ENCODE measurements at regions not wholly inside any gene's neighbourhood (a gene's known extent, or its start where the extent isn't known, plus 50 kb on each side); places are given as distances from the start of the nearest gene placed in this dataset.

DNA sequence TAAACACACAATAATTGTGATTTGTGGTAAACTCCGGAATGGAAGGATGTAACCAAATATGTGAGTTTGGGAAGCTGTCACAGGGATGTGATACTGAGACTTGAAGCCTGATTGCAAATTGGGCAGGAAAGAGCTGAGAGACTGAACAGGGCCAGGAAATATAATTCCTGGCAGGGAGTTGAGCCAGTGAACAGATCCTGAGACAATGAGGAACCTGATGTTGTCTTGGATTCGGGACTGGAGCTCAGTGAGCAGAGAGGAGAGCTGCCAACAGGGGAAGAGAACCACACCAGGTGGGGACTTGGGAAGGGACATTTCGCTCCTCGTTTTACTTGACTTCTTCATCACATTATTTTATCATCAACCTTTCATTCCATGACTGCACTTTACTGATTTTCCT, 386.0 kb downstream of the TLL1 start:
- DNase-seq (ENCODE audit: low read depth, low spot score): no peak

DNA sequence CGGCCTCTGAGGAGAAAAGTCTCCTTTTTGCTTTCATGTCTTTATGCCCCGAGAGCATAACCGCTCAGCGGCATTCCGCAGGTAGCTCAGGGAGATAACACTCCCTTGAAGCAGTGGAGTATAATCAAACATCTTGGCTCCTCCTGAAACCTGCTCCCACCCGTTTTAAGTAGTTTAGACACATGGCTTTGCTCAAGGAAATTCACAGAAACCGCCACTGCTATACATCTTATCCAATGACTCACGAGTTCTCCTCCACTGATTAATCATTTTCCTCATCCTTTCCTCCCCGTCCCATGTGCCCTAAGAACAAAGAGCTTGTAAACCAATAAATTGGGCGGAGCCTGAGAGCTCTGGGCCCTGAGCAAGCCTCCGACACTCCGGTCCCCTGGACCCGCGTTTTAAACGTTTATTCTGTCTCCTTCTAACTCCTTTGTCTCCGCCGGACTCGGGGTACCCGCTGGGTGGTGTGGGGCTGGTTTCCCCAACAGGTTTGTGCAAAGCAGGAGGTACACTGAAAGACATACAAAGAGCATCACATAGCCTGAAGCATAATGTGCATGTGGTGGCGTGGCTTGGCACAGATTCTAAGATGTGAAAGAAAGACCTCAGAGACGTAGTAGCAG, 401.2 kb downstream of the TLL1 start:
- no peak for DNase-seq (ENCODE audit: low read depth, low spot score)

DNA sequence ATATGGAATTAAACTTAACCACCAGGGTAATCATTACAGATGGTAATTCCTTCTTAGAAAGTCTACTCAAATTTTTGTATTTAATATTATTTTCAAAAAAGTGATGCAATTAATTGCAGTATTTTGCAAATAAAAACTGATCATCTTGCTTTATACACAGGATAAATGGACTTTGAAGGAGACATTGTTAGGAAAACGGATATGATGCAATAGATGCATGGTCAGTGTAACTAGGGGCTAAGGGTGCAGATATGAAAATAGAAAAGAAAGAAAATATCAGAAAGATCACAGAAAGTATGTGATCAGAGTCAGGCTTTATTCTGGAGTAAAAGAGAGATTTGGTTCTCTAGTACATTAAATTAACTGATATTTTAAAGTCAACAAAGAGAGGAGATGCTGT, 401.7 kb downstream of the TLL1 start:
- no peak for DNase-seq (ENCODE audit: low read depth, low spot score)

DNA sequence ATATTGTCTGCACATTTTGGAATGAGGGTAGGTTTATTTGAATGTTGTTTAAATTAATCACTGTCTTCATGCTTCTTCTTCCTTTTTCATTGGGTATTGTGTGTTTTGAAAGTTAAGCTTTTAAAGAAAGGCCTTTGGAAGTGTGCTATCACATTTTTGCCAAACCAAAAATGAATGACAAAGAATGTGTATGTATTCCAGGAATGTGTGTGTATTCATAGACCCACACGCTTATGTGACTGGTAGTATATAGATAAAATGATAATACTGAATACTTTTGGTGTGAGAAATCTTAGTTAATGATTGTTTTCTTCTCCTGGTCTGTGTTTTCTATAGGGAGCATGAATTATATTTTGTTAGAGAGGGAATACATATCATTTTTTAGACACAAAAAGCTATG, 404.4 kb downstream of the TLL1 start:
- no peak for DNase-seq (ENCODE audit: low read depth, low spot score)

DNA sequence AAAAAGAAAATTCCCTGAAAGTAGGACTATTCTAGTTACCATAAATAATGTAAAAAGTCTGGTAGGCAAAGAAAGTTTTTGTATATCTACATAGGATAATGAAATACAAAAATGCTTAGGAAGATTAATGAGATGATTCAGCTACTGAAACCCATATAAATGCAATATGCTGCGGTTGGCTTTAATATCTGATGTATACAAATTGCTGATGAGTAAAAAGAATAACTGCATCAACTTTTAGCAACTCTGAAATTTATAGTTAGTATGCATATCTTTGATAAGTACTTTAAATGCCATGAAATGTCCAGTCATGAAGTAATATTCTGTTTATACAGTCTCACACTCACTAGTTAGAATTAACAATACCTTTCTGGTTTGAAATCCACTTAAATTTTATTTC, 404.8 kb downstream of the TLL1 start:
- no peak for DNase-seq (ENCODE audit: low read depth, low spot score)

DNA sequence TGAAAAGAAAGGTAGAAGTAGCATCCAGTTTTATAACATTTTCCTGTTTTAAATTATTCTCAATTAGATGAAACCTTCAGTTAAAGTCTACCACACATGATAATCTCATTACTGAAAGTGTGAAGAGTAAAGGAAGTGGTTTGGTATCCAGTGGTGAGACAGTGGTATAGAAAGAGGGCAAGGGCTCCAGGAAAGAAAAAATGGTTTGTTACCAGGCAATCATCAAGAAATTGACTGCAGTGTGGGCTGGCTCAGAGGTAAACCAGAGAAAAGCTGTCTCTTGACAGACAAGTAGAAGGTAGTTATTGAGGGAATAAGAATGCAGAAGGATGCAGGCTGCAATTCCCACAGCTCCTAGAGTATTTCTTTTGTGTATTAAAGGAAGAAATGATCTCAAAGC, 406.2 kb downstream of the TLL1 start:
- DNase-seq (ENCODE audit: low read depth, low spot score): no peak

DNA sequence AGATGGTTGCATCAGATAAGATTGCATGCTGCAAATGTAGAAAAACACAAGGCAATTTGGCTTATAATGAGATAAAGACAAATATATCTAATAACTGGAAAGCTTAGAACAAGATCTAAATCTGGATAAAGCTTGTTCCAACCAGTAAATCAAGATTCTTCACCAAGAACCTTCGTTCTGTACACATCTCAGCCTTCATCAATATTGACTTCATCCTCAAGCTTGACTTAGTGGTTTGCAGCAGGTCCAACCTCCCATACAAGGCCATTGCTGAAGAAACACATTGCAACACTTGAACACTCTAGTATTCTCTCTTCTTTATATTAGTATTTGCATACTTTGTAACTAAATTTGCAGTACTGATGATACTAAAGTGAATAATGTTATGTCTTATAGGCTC, 407.6 kb downstream of the TLL1 start:
- no peak for DNase-seq (ENCODE audit: low read depth, low spot score)

DNA sequence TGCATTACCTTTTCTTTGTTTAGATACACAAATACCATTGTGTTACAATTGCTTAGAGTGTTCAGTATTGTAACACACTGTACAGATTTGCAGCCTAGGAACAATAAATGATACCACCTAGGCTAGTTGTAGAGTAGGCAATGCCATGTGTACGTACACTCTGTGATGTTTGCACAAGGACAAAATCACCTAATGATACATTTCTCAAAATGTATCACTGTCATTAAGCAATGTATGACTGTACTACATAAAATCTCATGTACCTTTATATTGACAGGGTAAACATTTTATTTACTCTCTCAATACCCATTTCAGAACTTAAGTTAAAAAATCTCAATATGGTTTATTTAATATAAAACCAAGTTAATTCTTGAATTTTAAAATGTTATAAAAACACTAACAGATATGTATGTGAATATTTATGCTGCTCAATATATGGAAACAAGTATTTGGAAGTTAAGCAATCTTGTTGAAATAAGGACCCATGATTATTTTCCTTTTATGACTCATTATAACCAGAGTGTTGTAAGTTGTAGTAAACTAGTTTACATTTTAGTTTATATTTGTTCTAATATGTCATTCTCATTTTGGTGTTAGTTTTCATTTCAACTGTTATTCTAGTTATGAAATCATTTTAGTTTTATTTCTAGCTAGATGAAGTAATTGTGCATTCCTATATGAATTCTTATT, 409.2 kb downstream of the TLL1 start:
- no peak for DNase-seq (ENCODE audit: low read depth, low spot score)

DNA sequence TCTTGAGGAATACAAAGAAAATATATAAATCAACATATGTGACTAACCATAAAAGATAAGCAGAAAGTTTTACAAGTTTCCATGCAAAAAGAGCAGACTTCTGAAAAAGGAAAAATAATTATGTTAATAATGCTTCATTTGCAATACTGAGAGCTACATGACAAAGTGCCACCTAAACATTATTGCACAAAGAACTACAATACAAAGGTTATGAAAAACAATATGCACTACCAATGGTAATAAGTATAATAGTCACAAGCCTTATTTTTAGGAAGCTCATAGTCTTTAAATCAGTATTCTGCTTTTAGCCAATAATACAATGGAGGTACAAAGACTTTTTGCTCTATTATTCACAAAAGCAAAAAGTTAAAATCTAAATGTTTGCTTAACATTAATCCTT, 411.2 kb downstream of the TLL1 start:
- DNase-seq (ENCODE audit: low read depth, low spot score): no peak

DNA sequence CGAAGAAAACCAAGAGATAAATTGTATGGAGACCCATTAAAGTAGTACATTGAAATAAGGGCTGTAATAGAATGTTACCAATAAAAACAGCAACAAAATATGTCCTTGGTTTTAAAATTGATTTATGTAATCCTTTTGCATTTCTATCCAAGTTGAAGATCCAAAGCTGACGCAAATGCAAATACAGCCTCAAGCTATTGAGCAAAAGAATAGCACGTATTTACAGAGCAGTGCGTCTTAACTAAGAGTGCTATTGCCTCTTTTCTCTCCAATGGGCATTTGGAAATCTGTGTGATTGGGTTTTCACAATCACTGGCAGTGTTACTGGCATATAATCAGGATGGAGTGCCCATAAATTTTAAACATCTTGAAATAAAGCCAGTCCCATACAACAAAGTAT, 417.4 kb downstream of the TLL1 start:
- DNase-seq (ENCODE audit: low read depth, low spot score): no peak

DNA sequence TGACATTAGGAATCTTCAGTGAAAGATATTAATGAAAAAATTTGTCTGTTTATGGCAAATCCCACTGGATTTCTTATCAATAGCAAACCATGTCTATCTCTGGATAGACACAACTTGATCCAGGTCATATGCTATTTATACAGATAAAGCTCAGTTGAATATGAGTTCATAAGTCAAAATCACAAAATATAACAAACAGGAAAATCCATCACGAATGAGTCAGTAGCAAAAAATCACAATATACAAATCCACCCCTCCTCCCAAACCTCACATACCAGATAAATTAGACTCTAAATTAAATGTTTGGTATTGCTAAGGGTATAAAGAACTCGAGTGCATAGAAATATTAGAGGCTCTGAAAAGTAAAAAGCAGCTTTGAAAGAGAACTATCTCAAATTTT, 420.5 kb downstream of the TLL1 start:
- DNase-seq (ENCODE audit: low read depth, low spot score): no peak

DNA sequence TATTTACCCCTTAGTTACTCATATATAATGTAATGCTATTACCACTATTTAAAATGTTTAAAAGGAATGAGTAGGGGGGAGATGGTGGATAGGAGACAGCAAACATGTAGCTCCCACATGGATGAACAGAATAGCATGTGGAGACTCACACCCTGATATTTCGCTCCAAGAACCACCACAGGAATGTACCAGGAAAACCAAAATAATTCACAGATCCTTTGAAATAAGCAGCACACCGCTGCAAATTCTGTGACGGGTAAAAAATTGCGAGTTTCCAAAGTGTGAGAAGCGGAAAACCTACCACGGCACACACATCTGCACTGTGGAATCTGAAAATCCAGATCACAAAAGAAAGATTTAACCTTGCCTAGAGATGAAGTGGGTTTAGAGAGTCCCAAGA, 428.2 kb downstream of the TLL1 start:
- no peak for DNase-seq (ENCODE audit: low read depth, low spot score)

DNA sequence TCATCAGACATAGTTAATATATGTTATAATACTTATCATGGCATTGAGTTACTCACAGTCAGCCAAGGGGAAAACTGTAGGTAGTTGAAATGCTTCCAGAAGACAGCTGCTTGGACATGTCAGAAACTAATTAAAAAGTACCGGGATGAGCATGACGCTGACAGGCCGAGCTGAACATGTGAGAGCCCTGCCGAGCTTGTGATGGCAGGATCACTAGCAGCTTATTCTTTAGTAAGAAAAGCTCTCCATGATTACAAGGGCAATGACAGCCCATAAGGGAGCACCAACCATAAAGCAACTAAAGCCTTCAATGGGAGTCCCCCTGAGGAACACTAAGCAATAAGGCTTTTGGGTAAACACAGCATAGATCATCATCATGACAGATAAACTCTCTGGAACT, 435.6 kb downstream of the TLL1 start:
- no peak for DNase-seq (ENCODE audit: low read depth, low spot score)

DNA sequence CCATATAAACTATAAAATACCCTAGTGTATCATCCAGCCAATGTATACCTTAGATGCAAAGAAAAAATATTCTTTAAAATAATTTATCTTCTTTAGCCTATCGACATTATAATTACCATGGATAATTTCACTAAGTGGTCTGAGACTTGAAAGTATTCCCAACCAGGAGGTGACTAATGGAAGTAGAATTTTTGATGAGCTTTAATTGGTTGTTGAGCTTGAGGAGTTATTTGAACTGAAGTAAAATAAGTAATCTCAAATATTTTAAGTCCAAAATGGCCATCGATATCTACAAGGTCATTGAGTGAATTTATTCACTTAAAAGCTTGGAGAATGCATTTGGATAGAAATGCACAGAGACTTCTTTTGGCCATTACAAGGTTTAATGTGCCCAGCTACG, 436.2 kb downstream of the TLL1 start:
- no peak for DNase-seq (ENCODE audit: low read depth, low spot score)

DNA sequence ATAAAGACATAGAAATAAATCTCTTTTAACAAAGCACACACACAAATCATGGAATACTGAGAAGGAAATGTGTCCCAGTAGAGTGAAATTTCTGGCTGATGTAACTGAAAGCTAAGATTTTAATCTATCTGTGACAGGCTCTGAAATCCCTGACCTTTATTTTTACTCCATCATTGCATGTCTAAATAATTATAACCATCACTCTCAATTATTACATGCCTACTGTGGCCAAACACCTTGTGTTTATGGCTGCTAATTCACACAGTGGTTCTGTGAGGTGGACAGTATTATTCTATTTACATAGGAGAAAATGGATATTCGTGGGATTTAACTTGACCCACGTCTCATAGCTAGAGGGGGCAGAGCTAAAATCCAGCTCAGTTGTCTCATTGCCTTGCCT, 438.1 kb downstream of the TLL1 start:
- no peak for DNase-seq (ENCODE audit: low read depth, low spot score)

DNA sequence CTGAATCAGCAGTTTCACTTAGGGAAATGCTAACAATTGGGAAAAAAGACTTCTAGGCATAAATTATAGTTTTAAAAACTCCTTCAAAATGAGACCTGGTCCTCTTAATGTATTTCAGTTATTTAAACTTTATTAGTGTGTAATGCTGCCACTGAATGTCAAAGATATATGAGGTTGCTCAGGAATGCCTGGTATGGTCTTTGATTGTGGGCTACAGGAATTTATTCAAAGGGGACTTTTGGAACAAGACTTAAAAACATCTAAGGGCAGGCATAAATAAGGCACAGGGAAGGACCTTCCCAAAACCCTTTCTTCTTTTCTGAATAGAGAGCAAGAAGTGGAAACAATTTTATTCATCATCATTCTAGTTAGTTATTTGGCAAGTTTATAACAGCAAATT, 439.1 kb downstream of the TLL1 start:
- no peak for DNase-seq (ENCODE audit: low read depth, low spot score)

DNA sequence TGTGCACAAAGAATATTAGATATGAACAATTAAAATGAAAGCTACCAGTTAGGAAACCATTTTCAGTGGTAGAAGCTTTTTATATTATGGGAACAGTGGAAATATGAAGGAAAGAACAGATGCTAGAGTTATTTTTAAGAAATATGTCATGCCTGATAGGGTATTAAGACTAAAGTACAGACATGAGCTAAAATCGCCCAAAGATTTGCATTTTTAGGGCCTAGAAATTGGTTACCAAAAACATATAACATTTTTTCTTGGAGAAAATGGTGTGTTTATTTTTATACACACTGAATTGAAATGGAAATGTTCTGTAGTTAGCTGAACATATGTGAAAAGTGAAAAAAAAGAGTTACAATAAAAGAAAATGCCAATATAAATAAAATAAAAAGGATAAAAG, 441.9 kb downstream of the TLL1 start:
- DNase-seq (ENCODE audit: low read depth, low spot score): no peak

DNA sequence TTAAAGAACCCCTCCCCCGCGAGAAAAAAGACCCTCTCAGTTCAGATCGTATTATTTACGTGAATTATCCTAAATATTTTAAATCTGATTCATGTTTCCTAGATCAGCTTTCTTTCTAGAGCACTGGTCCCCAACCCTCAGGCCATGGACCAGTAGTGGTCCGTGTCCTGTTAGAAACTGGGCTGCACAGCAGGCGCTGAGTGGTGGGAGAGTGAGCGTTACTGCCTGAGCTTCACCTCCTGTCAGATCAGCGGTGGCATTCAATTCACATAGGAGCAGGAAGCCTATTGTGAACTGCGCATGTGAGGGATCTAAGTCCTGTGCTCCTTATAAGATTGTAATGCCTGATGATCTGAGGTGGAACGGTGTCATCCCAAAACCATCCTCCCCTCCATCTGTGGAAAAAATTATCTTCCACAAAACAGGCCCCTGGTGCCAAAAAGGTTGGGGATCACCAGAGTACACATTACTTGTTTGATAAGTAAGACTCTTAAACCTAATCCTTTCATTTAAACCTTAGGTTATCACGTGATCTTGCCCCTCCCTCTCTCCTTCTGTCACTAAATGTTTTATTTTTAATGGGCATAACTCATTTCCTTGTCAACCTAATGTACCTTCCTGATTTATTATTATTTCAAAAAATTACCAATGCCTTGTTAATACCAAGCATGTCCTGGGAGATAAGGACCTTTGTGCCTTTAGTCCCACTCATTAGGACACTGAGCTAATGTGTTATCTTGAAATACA, 442.9 kb downstream of the TLL1 start:
- no peak for DNase-seq (ENCODE audit: low read depth, low spot score)

DNA sequence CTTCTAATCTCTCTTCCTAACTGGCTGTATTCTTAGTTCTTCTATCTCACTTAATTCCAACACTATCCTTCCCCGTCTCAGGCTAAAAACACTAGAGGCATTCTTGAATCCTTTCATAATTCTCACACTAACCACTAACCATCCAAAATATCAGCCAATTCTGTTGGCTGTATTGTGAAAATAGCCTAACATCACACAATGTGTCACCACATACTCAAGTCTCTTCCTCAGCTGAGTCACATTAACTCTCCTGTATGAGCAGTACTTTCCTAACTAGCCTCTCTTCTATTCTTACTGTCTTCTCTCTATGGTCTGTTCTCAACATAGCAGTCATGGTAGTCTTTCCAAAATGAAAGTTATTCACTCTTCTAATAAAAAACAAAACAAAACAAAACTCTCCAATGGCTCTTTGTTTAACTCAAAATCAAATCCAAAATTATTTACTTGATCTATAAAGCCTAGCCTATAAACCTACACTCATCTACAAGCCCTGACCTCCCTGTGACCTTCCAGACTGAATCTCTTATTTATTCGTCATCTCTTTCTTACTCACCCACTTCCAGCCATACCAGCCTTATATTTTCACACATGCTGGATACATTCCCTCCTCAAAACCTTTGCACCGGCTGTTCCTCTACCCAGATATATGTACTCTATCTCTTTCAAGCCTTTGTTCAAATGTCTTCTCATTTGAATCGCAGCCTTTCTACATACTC, 445.9 kb downstream of the TLL1 start:
- no peak for DNase-seq (ENCODE audit: low read depth, low spot score)

DNA sequence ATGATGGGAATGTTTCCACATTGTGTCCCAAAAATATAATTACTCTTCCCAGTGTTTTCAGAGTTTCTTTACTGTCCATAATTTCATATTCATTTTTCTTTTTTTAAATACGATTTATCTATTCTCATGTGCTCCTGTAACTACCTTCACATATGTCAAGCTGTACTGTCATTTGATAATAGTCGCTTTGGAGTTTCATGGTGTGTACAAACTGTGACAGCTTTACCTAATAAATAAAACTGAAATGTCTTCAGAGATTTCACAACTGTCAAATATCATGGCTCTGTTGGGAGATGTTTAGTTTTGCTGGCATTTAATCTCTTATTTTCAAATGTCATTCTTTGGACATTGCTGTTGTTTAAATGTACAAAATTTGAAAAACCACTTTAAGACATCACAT, 450.2 kb downstream of the TLL1 start:
- DNase-seq (ENCODE audit: low read depth, low spot score): no peak

DNA sequence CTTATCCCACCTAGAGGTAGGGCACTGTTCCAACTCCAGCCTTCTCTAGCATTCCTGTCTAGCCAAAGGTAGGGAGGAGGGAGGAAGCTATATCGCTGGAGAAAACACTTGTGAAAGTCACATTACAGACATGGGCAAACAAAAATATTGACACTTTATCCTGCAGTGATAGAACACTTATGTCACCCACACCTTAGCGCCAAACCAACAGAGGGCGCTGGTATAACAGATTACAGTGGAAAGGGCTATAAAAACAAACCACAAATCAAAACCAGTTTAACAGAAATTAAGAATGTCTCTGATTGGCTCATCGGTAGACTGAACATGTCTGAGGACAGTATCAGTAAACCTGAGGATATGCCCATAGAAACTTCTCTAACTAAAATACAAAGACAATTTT, 451.3 kb downstream of the TLL1 start:
- DNase-seq (ENCODE audit: low read depth, low spot score): no peak

DNA sequence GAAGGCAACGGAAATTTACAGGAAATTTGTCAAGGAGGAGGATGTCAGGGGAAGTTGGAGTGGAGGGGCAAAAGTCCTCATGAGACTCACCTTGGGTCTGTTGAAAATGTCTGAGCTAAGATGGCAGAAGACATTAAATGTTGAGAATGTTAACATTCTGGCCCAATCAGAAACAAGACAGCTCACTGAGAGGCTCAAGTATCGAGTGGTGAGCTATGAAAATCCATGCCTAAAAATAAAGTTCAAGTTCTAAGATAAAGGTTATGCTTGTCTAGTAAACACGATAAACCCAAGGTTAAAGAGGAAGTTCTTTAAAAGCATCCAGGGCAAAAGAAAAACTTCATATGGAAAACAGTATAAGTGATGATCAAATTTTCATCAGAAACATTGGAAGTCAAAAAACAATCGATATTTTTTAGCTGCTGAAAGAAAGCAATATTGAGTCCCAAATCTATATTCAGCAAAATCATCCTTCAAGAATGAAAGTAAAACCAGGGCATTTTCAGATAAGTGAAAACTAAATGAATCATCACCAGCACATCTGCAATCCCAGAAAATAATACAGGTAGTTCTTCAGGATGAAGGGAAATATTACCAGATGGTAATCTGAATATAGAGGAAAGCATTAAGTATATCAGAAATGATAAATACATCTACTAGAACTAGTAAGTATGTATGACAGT, 462.4 kb downstream of the TLL1 start:
- DNase-seq (ENCODE audit: low read depth, low spot score): no peak
